ENCODE measurements at regions not wholly inside any gene's neighbourhood (a gene's known extent, or its start where the extent isn't known, plus 50 kb on each side); places are given as distances from the start of the nearest gene placed in this dataset.

GRCh38 chr13:44814836-44815235 lies 174.4 kb downstream of the NUFIP1 start:
- 85 to 97% (median 91%) methylated on average over 2 of the region's 2 CpGs for WGBS, 5 donors
- no peak for DNase-seq
- Histone ChIP-seq H3K27me3 (replicated peaks in 1 of 7) (peaks cover 0 to 5% (median 0%) of the 10 kb centered on the region in 7 donors), H3K4me1 (peaks cover 0 to 7% (median 0%) of the 10 kb centered on the region in 6 donors), H3K27ac (no peak overlapping the region), H3K9me3 (no peaks in the 10 kb centered on the region), H3K36me3 (no peaks in the 10 kb centered on the region), H3K4me3 (no peak overlapping the region)
- TF ChIP-seq POLR2AphosphoS5 (IDR thresholded peaks at IDR 0.05) = no peak
- no peak for TF ChIP-seq CTCF (IDR thresholded peaks at IDR 0.05 in 8 of 11, conservative IDR thresholded peaks at IDR 0.05 in 3 of 11)
- no peak for TF ChIP-seq POLR2A (IDR thresholded peaks at IDR 0.05)
- intact Hi-C loops (cut with DNase I; ENCODE audit: low total_unique reads) = no loop called here

GRCh38 chr13:44814161-44814560 lies 175.1 kb downstream of the NUFIP1 start:
- Histone ChIP-seq H3K27me3 (replicated peaks in 1 of 7) (peaks cover 0 to 5% (median 0%) of the 10 kb centered on the region in 7 donors), H3K27ac (no peak overlapping the region), H3K9me3 (no peaks in the 10 kb centered on the region), H3K4me3 (no peak overlapping the region), H3K4me1 (peaks cover 0 to 7% (median 0%) of the 10 kb centered on the region in 6 donors), H3K36me3 (no peaks in the 10 kb centered on the region)
- DNase-seq = no peak
- TF ChIP-seq POLR2AphosphoS5 (IDR thresholded peaks at IDR 0.05) (no peak), CTCF (IDR thresholded peaks at IDR 0.05 in 8 of 11, conservative IDR thresholded peaks at IDR 0.05 in 3 of 11) (no peak), POLR2A (IDR thresholded peaks at IDR 0.05) (no peak)
- WGBS, 5 donors = 95 to 100% (median 96%) methylated on average over 2 of the region's 2 CpGs
- intact Hi-C loops (cut with DNase I; ENCODE audit: low total_unique reads) = no loop called here

DNA sequence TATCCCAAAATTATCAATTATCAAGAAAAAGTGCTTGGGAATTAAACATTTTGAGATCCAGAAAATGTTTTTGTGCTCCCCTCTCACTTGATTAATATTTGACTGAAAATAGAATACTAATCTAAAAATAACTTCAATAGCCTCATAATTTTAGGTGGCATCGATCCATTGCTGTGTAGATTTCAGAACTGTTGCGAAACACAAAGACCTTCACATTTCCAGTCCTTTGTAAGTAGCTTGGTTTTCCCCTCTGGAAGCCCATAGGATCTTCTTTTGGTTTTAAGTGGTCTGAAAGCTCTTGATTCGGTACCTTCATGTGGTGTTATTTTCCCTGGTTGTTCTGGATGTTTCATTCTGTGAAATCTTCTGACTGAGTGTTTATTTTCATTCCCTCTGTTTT lies 176.5 kb downstream of the NUFIP1 start:
- no peak overlapping the region for H3K27ac ChIP-seq
- no peaks in the 10 kb centered on the region for H3K9me3 ChIP-seq
- H3K27me3 ChIP-seq (replicated peaks in 1 of 7) = peaks cover 0 to 5% (median 0%) of the 10 kb centered on the region in 7 donors
- DNase-seq = no peak
- intact Hi-C loops (cut with DNase I; ENCODE audit: low total_unique reads) = no loop called here
- TF ChIP-seq CTCF (IDR thresholded peaks at IDR 0.05 in 8 of 11, conservative IDR thresholded peaks at IDR 0.05 in 3 of 11) = no peak
- TF ChIP-seq POLR2A (IDR thresholded peaks at IDR 0.05) = no peak
- TF ChIP-seq POLR2AphosphoS5 (IDR thresholded peaks at IDR 0.05) = no peak
- H3K36me3 ChIP-seq = no peaks in the 10 kb centered on the region
- H3K4me3 ChIP-seq = no peak overlapping the region
- 77 to 88% (median 85%) methylated on average over 3 of the region's 3 CpGs for WGBS, 5 donors
- H3K4me1 ChIP-seq = peaks cover 0 to 7% (median 0%) of the 10 kb centered on the region in 6 donors

GRCh38 chr13:44810061-44810840 lies 179.0 kb downstream of the NUFIP1 start:
- intact Hi-C loops (cut with DNase I; ENCODE audit: low total_unique reads) = no loop called here
- no peak for DNase-seq
- WGBS, 5 donors = 85 to 93% (median 87%) methylated on average over 5 of the region's 5 CpGs

More at GRCh38 chr13:44810061-44810840, 179.0 kb downstream of the NUFIP1 start:
- Histone ChIP-seq H3K9me3 (no peaks in the 10 kb centered on the region), H3K36me3 (no peaks in the 10 kb centered on the region), H3K27me3 (replicated peaks in 1 of 7) (no peaks in the 10 kb centered on the region), H3K27ac (no peak overlapping the region), H3K4me3 (no peak overlapping the region), H3K4me1 (peaks cover 0 to 3% (median 0%) of the 10 kb centered on the region in 6 donors)
- TF ChIP-seq POLR2AphosphoS5 (IDR thresholded peaks at IDR 0.05) = no peak
- no peak for TF ChIP-seq CTCF (IDR thresholded peaks at IDR 0.05 in 8 of 11, conservative IDR thresholded peaks at IDR 0.05 in 3 of 11)
- no peak for TF ChIP-seq POLR2A (IDR thresholded peaks at IDR 0.05)

Measured in spleen (tissue), 11 donors.